Loucy (cell line): ENCODE measurements at regions not wholly inside any gene's neighbourhood (a gene's known extent, or its start where the extent isn't known, plus 50 kb on each side); places are given as distances from the start of the nearest gene placed in this dataset.
"Not testable (repeated sequence)": the region's sequence is repeated elsewhere in the genome, so short reads cannot be mapped to it uniquely, and the experiment has no call there.

Source experiments
- H2AFZ ChIP-seq: fragments of 200-600 bp; sonication (generic); 2 replicates; pipeline ENCODE4 v1.6.0; 2016; ENCODE audit warnings: antibody characterized with exemption, mild to moderate bottlenecking, low read length, moderate library complexity
- H3F3A ChIP-seq: fragments of 200-600 bp; 2 replicates; pipeline ENCODE4 v1.6.0; 2016; ENCODE audit warnings: antibody characterized with exemption, low read depth, mild to moderate bottlenecking
- H3K27me3 ChIP-seq: fragments of 200-600 bp; sonication (generic); 2 replicates; pipeline ENCODE4 v1.6.1; 2014; ENCODE audit warnings: low read length, mild to moderate bottlenecking; ENCODE audit not compliant: insufficient read depth, poor library complexity, severe bottlenecking
- H3K36me3 ChIP-seq: fragments of 200-600 bp; sonication (generic); 2 replicates; pipeline ENCODE4 v1.6.1; 2016; ENCODE audit warnings: low read length; ENCODE audit not compliant: insufficient read depth
- H3K4me1 ChIP-seq: fragments of 200-600 bp; sonication (generic); 2 replicates; pipeline ENCODE4 v1.5.1; 2014; ENCODE audit warnings: low read length, mild to moderate bottlenecking; ENCODE audit not compliant: insufficient read depth, poor library complexity, severe bottlenecking
- H3K4me2 ChIP-seq: fragments of 200-600 bp; sonication (generic); 2 replicates; pipeline ENCODE4 v1.6.0; 2014; ENCODE audit warnings: antibody characterized with exemption, low read length, low read depth, mild to moderate bottlenecking; ENCODE audit not compliant: poor library complexity, severe bottlenecking
- H3K4me3 ChIP-seq: fragments of 200-600 bp; sonication (generic); 2 replicates; pipeline ENCODE4 v1.5.1; 2014; ENCODE audit warnings: low read length, mild to moderate bottlenecking, mixed read lengths; ENCODE audit not compliant: poor library complexity, severe bottlenecking
- H3K79me2 ChIP-seq: fragments of 200-600 bp; sonication (generic); 2 replicates; pipeline ENCODE4 v1.6.1; 2014; ENCODE audit warnings: low read length; ENCODE audit not compliant: insufficient read depth
- H3K9ac ChIP-seq: fragments of 200-600 bp; sonication (generic); 2 replicates; pipeline ENCODE4 v1.6.0; 2014; ENCODE audit warnings: mild to moderate bottlenecking, low read depth, low read length, moderate library complexity; ENCODE audit not compliant: poor library complexity, severe bottlenecking
- H3K9me2 ChIP-seq: fragments of 200-600 bp; sonication (generic); replicated peaks from 2 replicates; pipeline ENCODE4 v1.6.1; 2016; ENCODE audit warnings: low read depth, low read length, mixed read lengths
- H3K9me3 ChIP-seq: fragments of 200-600 bp; sonication (generic); 2 replicates; pipeline ENCODE4 v1.6.1; 2014; ENCODE audit warnings: mild to moderate bottlenecking, antibody characterized with exemption, low read length, low read depth; ENCODE audit not compliant: insufficient read depth
- H4K20me1 ChIP-seq: fragments of 200-600 bp; sonication (generic); 2 replicates; pipeline ENCODE4 v1.6.0; 2014; ENCODE audit warnings: antibody characterized with exemption, low read length, mild to moderate bottlenecking; ENCODE audit not compliant: insufficient read depth, poor library complexity, severe bottlenecking

- H3K36me3 ChIP-seq: not testable (repeated sequence)
These were observed 5423.2 kb upstream of the TPTE start for GRCh38 chr21:5098010-5098743.

GRCh38 chr21:5100604-5101174, 5420.7 kb upstream of the TPTE start:
- not testable (repeated sequence) for H3K9me3 ChIP-seq, H3K4me3 ChIP-seq, H3K9me2 ChIP-seq, H2AFZ ChIP-seq, H3K4me2 ChIP-seq, H4K20me1 ChIP-seq, H3K36me3 ChIP-seq, H3K79me2 ChIP-seq, H3K27me3 ChIP-seq, H3F3A ChIP-seq, H3K4me1 ChIP-seq, H3K9ac ChIP-seq

More at GRCh38 chr21:5098010-5098743, 5423.2 kb upstream of the TPTE start:
- not testable (repeated sequence) for H3K79me2 ChIP-seq, H3K9ac ChIP-seq, H4K20me1 ChIP-seq, H3K27me3 ChIP-seq, H3K4me3 ChIP-seq, H3K9me2 ChIP-seq, H3K4me2 ChIP-seq, H3K4me1 ChIP-seq, H3K9me3 ChIP-seq, H2AFZ ChIP-seq, H3F3A ChIP-seq

DNA sequence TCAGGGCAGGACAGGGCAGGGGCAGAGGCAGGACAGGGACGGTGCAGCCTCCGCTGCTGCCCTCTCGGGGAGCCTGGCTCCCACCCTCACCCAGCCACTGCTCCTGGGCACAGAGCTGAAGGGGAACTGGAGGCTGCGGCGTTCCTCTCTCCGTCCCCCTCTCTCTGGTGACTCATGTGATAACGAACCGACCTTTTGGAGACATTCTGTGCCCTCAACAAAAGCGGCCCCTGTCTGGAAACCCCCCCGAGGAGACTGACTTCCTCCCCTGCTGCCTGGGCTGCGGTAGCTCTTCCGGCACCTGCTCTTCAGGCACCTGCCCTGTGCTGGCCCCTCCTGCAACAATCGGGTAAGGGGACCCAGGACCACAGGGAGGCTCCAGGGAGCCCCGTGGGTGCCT, 5419.6 kb upstream of the TPTE start:
- not testable (repeated sequence) for H3K9me3 ChIP-seq, H3K36me3 ChIP-seq, H3K27me3 ChIP-seq, H2AFZ ChIP-seq, H4K20me1 ChIP-seq, H3K79me2 ChIP-seq, H3K4me2 ChIP-seq, H3K4me1 ChIP-seq, H3K9ac ChIP-seq, H3F3A ChIP-seq, H3K9me2 ChIP-seq
- H3K4me3 ChIP-seq: peak overlapping the region; percentile 25

DNA sequence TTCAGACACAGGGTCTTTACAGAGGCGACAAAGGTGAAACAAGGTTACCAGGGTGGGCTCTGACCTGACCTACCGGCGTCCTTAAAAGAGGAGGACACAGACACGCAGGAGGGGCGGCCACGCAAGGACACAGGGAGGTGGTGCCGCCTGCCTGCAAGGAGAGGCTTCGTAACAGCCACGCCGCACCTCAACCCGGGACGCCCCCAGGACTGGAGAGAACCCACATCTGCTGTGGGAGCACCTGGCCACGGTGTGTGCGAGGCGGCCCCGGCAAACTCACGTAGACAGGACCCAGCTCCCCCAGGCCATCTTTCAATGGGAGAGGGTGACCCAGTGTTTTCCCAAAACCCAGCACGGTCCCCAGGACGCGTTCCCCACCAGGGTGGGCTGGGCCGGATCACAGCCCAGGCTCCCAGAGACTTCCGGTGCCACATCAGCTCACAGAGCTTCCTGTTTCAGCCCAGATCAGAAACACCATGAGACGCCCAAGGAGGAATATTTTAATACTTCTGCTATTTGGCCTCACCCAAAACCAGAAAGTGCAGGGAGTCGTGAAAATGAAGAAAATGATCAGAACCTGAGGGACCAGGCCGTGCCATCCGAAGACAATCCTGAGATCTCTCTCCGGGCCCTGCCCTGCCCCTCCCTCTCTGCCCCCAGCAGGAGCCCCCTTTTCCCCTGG, 5417.4 kb upstream of the TPTE start:
- H3K4me2 ChIP-seq, H3K4me3 ChIP-seq, H3K36me3 ChIP-seq, H3K27me3 ChIP-seq, H3K9ac ChIP-seq, H4K20me1 ChIP-seq, H3F3A ChIP-seq, H2AFZ ChIP-seq, H3K4me1 ChIP-seq, H3K9me3 ChIP-seq, H3K9me2 ChIP-seq, H3K79me2 ChIP-seq: not testable (repeated sequence)

DNA sequence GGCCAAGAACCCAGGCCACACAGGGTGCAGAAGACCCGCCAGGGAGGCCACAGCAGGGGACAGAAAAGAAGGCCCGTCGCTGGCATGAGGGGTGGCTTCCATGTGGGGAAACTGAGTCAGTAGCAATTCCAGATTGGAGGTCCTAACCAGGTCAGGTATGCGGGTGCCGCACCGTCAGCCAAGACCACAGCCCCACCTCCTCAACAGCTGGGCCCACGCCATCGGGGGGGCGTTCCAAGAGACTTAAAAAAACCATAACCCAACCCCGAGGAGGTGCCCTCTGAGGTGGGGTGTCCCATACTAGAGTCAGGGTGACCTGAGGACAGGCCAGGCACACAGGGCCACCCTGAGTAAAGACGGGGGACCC, 5416.8 kb upstream of the TPTE start:
- H3K9me2 ChIP-seq, H3K9me3 ChIP-seq, H3K36me3 ChIP-seq, H4K20me1 ChIP-seq, H3K4me2 ChIP-seq, H3K27me3 ChIP-seq, H3K9ac ChIP-seq, H3F3A ChIP-seq, H3K4me1 ChIP-seq, H3K4me3 ChIP-seq, H2AFZ ChIP-seq, H3K79me2 ChIP-seq: not testable (repeated sequence)

- H3K9me2 ChIP-seq, H3K4me1 ChIP-seq, H3K9me3 ChIP-seq, H3F3A ChIP-seq, H3K9ac ChIP-seq, H2AFZ ChIP-seq, H3K4me3 ChIP-seq, H3K4me2 ChIP-seq, H3K79me2 ChIP-seq, H4K20me1 ChIP-seq, H3K27me3 ChIP-seq, H3K36me3 ChIP-seq: not testable (repeated sequence)
These were observed 5415.3 kb upstream of the TPTE start for GRCh38 chr21:5105939-5106708.

DNA sequence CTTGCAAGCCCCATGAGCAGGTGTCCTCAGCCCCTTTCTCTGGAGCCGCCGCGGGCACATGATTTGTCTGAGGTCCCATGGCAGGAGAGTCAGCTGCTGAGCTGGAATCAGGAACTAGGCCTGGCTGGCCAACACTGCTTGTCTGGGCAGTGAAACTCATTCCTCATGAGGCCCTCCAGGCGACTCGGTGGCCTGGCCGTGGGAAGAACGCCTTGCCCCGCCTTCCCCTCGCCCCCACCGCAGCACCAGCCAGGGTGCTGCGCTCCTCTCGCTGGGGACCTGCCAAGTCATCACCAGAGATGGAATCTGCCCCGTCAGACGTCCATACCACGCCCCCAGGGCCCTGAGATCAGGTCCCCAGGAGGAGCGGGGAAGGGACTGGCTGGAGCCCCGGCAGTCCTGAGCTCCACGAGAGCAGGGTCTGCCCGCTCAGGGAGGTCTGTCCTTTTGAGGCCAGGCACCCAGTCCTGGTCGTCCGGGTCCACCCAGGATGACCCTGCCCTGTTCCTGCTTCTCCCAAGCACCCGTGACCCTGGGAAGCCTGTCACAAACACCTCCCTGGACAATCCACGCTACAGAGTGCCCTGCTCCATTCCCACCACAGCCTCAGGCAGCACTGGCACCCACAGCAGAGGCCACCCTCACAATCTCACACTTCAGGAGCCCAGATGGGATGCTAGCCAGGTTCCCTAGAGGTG, 5414.5 kb upstream of the TPTE start:
- H3K4me2 ChIP-seq, H3F3A ChIP-seq, H3K27me3 ChIP-seq, H3K4me1 ChIP-seq, H3K9ac ChIP-seq, H3K9me3 ChIP-seq, H4K20me1 ChIP-seq, H2AFZ ChIP-seq, H3K9me2 ChIP-seq, H3K4me3 ChIP-seq, H3K36me3 ChIP-seq, H3K79me2 ChIP-seq: not testable (repeated sequence)
